H1 (cell line): ENCODE measurements at regions not wholly inside any gene's neighbourhood (a gene's known extent, or its start where the extent isn't known, plus 50 kb on each side); places are given as distances from the start of the nearest gene placed in this dataset.

Experiments
- CTCF ChIA-PET: fragments of 300-600 bp; sonication (Branson Sonifier 250); formaldehyde crosslinking; loops from one replicate; lab custom pipeline; 2021; ENCODE audit not compliant: partially characterized antibody; lab: Charles Lee
- POLR2A ChIA-PET: fragments of 300-600 bp; sonication (Branson Sonifier 250); formaldehyde crosslinking; loops from one replicate; lab custom pipeline; 2021; ENCODE audit warnings: inconsistent platforms; ENCODE audit not compliant: partially characterized antibody; lab: Charles Lee
- DNase-seq, 2 experiments: peaks; one replicate each; pipeline versions ENCODE4 v3.0.0 to v3.0.0-alpha.2; 2010 to 2022; ENCODE audit warnings: low spot score in 2 of 2, low read depth in 1 of 2, mixed read lengths in 1 of 2
- FAIRE-seq: peaks from 2 replicates; lab custom pipeline; 2011; peaks lifted over from hg19 to GRCh38; lab: Jason Lieb, UNC
- H2AFZ ChIP-seq: 2 replicates; pipeline ENCODE4 v1.8.1; 2012; ENCODE audit warnings: low read length, inconsistent platforms
- H2AK5ac ChIP-seq: 2 replicates; pipeline ENCODE4 v1.6.1; 2013; ENCODE audit warnings: low read depth, low read length
- H2BK120ac ChIP-seq: replicated peaks from 2 replicates; pipeline ENCODE3; 2013; ENCODE audit warnings: low read depth, low read length, inconsistent platforms
- H2BK12ac ChIP-seq: 2 replicates; pipeline ENCODE4 v1.6.1; 2013; ENCODE audit warnings: low read depth, low read length
- H2BK15ac ChIP-seq: 2 replicates; pipeline ENCODE4 v1.6.1; 2013; ENCODE audit warnings: low read length
- H2BK20ac ChIP-seq: 2 replicates; pipeline ENCODE4 v1.6.1; 2013; ENCODE audit warnings: low read length
- H2BK5ac ChIP-seq: 2 replicates; pipeline ENCODE4 v1.6.1; 2013; ENCODE audit warnings: low read depth, low read length
- H3K14ac ChIP-seq: 2 replicates; pipeline ENCODE4 v1.6.1; 2013; ENCODE audit warnings: inconsistent platforms; ENCODE audit not compliant: insufficient read length
- H3K18ac ChIP-seq: 2 replicates; pipeline ENCODE4 v1.6.1; 2013; ENCODE audit warnings: low read length; ENCODE audit errors: extremely low read depth
- H3K23ac ChIP-seq: 2 replicates; pipeline ENCODE4 v1.6.1; 2013; ENCODE audit warnings: inconsistent platforms; ENCODE audit not compliant: insufficient read length
- H3K23me2 ChIP-seq: 2 replicates; pipeline ENCODE4 v1.6.1; 2013; ENCODE audit warnings: low read depth, low read length
- H3K27ac ChIP-seq: 2 replicates; pipeline ENCODE4 v1.6.1; 2011; ENCODE audit warnings: low read depth, low read length, inconsistent platforms
- H3K27me3 ChIP-seq, 4 experiments: replicated peaks in 1 of 4; 1 replicate in 1 of 4; 2 replicates in 3 of 4; pipeline versions ENCODE4 v1.6.1 to v1.8.1; 2011 to 2013; ENCODE audit warnings: low read length in 3 of 4, mild to moderate bottlenecking in 3 of 4, inconsistent platforms in 2 of 4, mixed read lengths in 2 of 4, moderate library complexity in 1 of 4; ENCODE audit not compliant: control insufficient read depth in 3 of 4, insufficient read depth in 3 of 4; ENCODE audit errors: extremely low read depth in 1 of 4
- H3K36me3 ChIP-seq, 4 experiments: 2 replicates each; pipeline versions ENCODE4 v1.6.1 to v1.8.1; 2011 to 2013; ENCODE audit warnings: mild to moderate bottlenecking in 4 of 4, low read length in 3 of 4, moderate library complexity in 2 of 4, control low read depth in 1 of 4, inconsistent platforms in 1 of 4; ENCODE audit not compliant: insufficient read depth in 4 of 4, control insufficient read depth in 2 of 4
- H3K4ac ChIP-seq: replicated peaks from 2 replicates; pipeline ENCODE3; 2013; ENCODE audit warnings: low read length, low read depth, mixed read lengths, inconsistent platforms; ENCODE audit not compliant: insufficient read length
- H3K4me1 ChIP-seq, 4 experiments: replicated peaks in 1 of 4; 1 replicate in 1 of 4; 2 replicates in 3 of 4; pipeline versions ENCODE4 v1.6.1 to v1.8.1; 2011 to 2013; ENCODE audit warnings: low read length in 3 of 4, inconsistent platforms in 2 of 4, mixed read lengths in 1 of 4; ENCODE audit not compliant: insufficient read depth in 4 of 4, control insufficient read depth in 3 of 4
- H3K4me2 ChIP-seq, 2 experiments: 2 replicates each; pipeline versions ENCODE4 v1.6.1 to v1.8.1; 2011 to 2013; ENCODE audit warnings: low read depth in 2 of 2, low read length in 2 of 2, control low read depth in 1 of 2, inconsistent platforms in 1 of 2, mild to moderate bottlenecking in 1 of 2; ENCODE audit not compliant: insufficient read depth in 1 of 2
- H3K4me3 ChIP-seq, 4 experiments: fragments of 200-600, 300-600 bp in 1 of 4; sonication (generic), shearing (Covaris generic), sonication (Bioruptor Twin) in 1 of 4; 2 replicates each; pipeline versions ENCODE4 v1.5.1 to v1.8.1; 2011 to 2016; ENCODE audit warnings: low read length in 4 of 4, low read depth in 3 of 4, control low read depth in 2 of 4, inconsistent platforms in 2 of 4, mild to moderate bottlenecking in 2 of 4, mixed read lengths in 1 of 4, moderate library complexity in 1 of 4; ENCODE audit not compliant: insufficient read depth in 2 of 4; ENCODE audit errors: extremely low read depth in 1 of 4
- H3K56ac ChIP-seq: replicated peaks from 2 replicates; pipeline ENCODE3; 2013; ENCODE audit warnings: low read depth, mild to moderate bottlenecking, mixed read lengths, low read length, inconsistent platforms; ENCODE audit not compliant: insufficient read length
- H3K79me1 ChIP-seq: 2 replicates; pipeline ENCODE4 v1.6.1; 2013; ENCODE audit warnings: low read depth, low read length, control low read depth
- H3K79me2 ChIP-seq, 2 experiments: 2 replicates each; pipeline versions ENCODE4 v1.6.1 to v1.8.1; 2012 to 2013; ENCODE audit warnings: low read length in 2 of 2, mild to moderate bottlenecking in 2 of 2, inconsistent platforms in 1 of 2; ENCODE audit not compliant: insufficient read depth in 2 of 2, control insufficient read depth in 1 of 2
- H3K9ac ChIP-seq, 4 experiments: replicated peaks in 1 of 4; 1 replicate in 1 of 4; 2 replicates in 3 of 4; pipeline versions ENCODE4 v1.6.1 to v1.8.1; 2011 to 2013; ENCODE audit warnings: low read depth in 3 of 4, low read length in 3 of 4, control low read depth in 2 of 4, mild to moderate bottlenecking in 2 of 4, moderate library complexity in 2 of 4, inconsistent platforms in 1 of 4; ENCODE audit errors: extremely low read depth in 1 of 4
- H3K9me3 ChIP-seq, 2 experiments: 2 replicates each; pipeline versions ENCODE4 v1.6.1 to v1.8.1; 2012 to 2013; ENCODE audit warnings: mild to moderate bottlenecking in 2 of 2, moderate library complexity in 2 of 2, control low read depth in 1 of 2, inconsistent platforms in 1 of 2, low read depth in 1 of 2, low read length in 1 of 2, mixed read lengths in 1 of 2; ENCODE audit not compliant: insufficient read depth in 2 of 2
- H4K20me1 ChIP-seq, 2 experiments: replicated peaks in 1 of 2; 2 replicates each; pipeline versions ENCODE3 to v1.8.1; 2011 to 2013; ENCODE audit warnings: inconsistent platforms in 2 of 2, low read length in 2 of 2, mild to moderate bottlenecking in 1 of 2; ENCODE audit not compliant: insufficient read depth in 2 of 2, control insufficient read depth in 1 of 2
- H4K5ac ChIP-seq: 2 replicates; pipeline ENCODE4 v1.6.1; 2013; ENCODE audit warnings: low read length, low read depth, mixed read lengths, inconsistent platforms; ENCODE audit not compliant: insufficient read length
- H4K8ac ChIP-seq: 2 replicates; pipeline ENCODE4 v1.8.0; 2013; ENCODE audit warnings: mild to moderate bottlenecking, moderate library complexity, low read length, inconsistent platforms; ENCODE audit not compliant: insufficient read depth; ENCODE audit errors: extremely low read depth
- H4K91ac ChIP-seq: replicated peaks from 2 replicates; pipeline ENCODE3; 2013; ENCODE audit warnings: low read length, mixed read lengths, inconsistent platforms; ENCODE audit not compliant: insufficient read length
- ASH2L ChIP-seq: fragments of 200-600, 300-600 bp; sonication (generic); IDR thresholded peaks from one replicate; pipeline ENCODE4 v1.7.1; 2017; ENCODE audit warnings: low read length
- BACH1 ChIP-seq: IDR thresholded peaks from 2 replicates; pipeline ENCODE4 v1.6.1; 2012; ENCODE audit warnings: low read length, improper control_type of control experiment
- BRCA1 ChIP-seq: IDR thresholded peaks from 2 replicates; pipeline ENCODE4 v1.6.1; 2012; ENCODE audit warnings: low read depth, low read length, improper control_type of control experiment
- CHD1 ChIP-seq: IDR thresholded peaks from 2 replicates; pipeline ENCODE4 v1.6.1; 2012; ENCODE audit warnings: low read depth, low read length, improper control_type of control experiment
- CTCF ChIP-seq, 3 experiments: IDR thresholded peaks; 1 replicate in 2 of 3; 2 replicates in 1 of 3; pipeline versions ENCODE4 v1.5.1 to v1.6.1; 2011; ENCODE audit warnings: low read length in 3 of 3, mild to moderate bottlenecking in 3 of 3, inconsistent platforms in 2 of 3, low read depth in 1 of 3, moderate library complexity in 1 of 3; ENCODE audit not compliant: insufficient read depth in 1 of 3; ENCODE audit errors: control extremely low read depth in 1 of 3
- HDAC2 ChIP-seq, 2 experiments: fragments of 300-600 bp in 1 of 2; sonication (generic) in 1 of 2; IDR thresholded peaks; 2 replicates each; pipeline ENCODE4 v1.6.1; 2011 to 2012; ENCODE audit warnings: low read depth in 2 of 2, low read length in 2 of 2, mild to moderate bottlenecking in 2 of 2, moderate library complexity in 2 of 2, borderline replicate concordance in 1 of 2, inconsistent platforms in 1 of 2
- RBBP5 ChIP-seq: IDR thresholded peaks from 2 replicates; pipeline ENCODE4 v1.7.1; 2012; ENCODE audit warnings: low read depth, mild to moderate bottlenecking, inconsistent platforms, low read length, moderate library complexity, borderline replicate concordance
- RFX5 ChIP-seq: IDR thresholded peaks from 2 replicates; pipeline ENCODE4 v1.6.1; 2011; ENCODE audit warnings: low read depth, low read length, improper control_type of control experiment, borderline replicate concordance
- RNF2 ChIP-seq: fragments of 200-900, 300-1000 bp; sonication (generic); IDR thresholded peaks from 2 replicates; pipeline ENCODE4 v1.7.1; 2016; ENCODE audit warnings: borderline replicate concordance, low read depth, mild to moderate bottlenecking, antibody characterized with exemption, low read length; ENCODE audit not compliant: poor library complexity, severe bottlenecking; ENCODE audit errors: missing control alignments
- SIRT6 ChIP-seq: IDR thresholded peaks from one replicate; pipeline ENCODE4 v1.7.1; 2012; ENCODE audit warnings: low read length, inconsistent platforms
- TEAD4 ChIP-seq: IDR thresholded peaks from 2 replicates; pipeline ENCODE4 v1.6.1; 2012; ENCODE audit warnings: low read depth, low read length, inconsistent platforms, mixed read lengths
- ZNF274 ChIP-seq: IDR thresholded peaks from 2 replicates; pipeline ENCODE4 v1.7.0; 2012; ENCODE audit warnings: low read length, borderline replicate concordance; ENCODE audit errors: extremely low read depth
- WGBS, 2 experiments: shearing (Covaris generic) in 1 of 2; methylation state at CpG; one replicate each; pipeline versions ENCODE4 v1.1.6 to v1.1.7; 2013 to 2015; ENCODE audit warnings: low lambda C conversion rate in 2 of 2, mixed read lengths in 2 of 2, inconsistent platforms in 1 of 2, low coverage in 1 of 2, missing lambda C conversion rate in 1 of 2; ENCODE audit not compliant: insufficient replicate concordance in 2 of 2, insufficient coverage in 1 of 2, insufficient read length in 1 of 2; ENCODE audit errors: extremely low coverage in 1 of 2, missing lambda C conversion rate in 1 of 2; 5-methylcytosine and 5-hydroxymethylcytosine counted together

DNA sequence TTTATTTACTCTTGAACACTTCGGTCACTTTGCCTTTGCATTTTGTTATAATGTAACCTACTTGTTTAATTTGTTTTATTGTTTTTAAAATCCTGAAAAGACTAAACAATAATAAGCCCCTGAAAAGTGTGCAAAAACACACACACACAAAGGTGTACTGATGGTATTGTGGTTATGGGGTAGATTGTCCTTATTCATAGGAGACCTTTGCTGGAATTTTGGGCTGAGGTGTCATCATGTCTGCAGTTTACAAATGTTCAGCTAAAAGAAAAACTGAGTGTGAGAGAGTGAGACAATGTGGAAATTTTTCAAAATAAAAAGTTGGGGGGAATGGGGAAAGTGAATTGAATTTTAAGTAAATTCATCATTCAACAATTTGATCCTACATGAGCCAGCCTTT lies 174.9 kb downstream of the QDPR start:
- no peak for FAIRE-seq
- no peaks in the 10 kb centered on the region for H3K79me1 ChIP-seq
- ChIA-PET CTCF (interaction anchor here (0.7 to 2.1 kb wide), 6 partner anchors 10 to 132 kb away, joined by 3 to 14 read pairs (median 4); no protein-coding TSS in a partner anchor), POLR2A (no interaction called here)
- no peak overlapping the region for H2BK120ac ChIP-seq
- no peaks in the 10 kb centered on the region for H3K9me3 ChIP-seq
- H3K9ac ChIP-seq: no peak overlapping the region
- no peak overlapping the region for H2BK20ac ChIP-seq
- no peak overlapping the region for H4K8ac ChIP-seq
- H3K23ac ChIP-seq: no peak overlapping the region
- H3K27me3 ChIP-seq: no peaks in the 10 kb centered on the region
- H4K5ac ChIP-seq: no peak overlapping the region
- H3K4me3 ChIP-seq: no peak overlapping the region
- H3K4ac ChIP-seq: no peak overlapping the region
- no peaks in the 10 kb centered on the region for H4K20me1 ChIP-seq
- DNase-seq: no peak
- H3K27ac ChIP-seq: no peak overlapping the region
- no peak overlapping the region for H2BK15ac ChIP-seq
- H4K91ac ChIP-seq: no peak overlapping the region
- H3K14ac ChIP-seq: no peak overlapping the region
- H3K4me1 ChIP-seq: peaks cover 0 to 2% (median 0%) of the 10 kb centered on the region in 4 experiments; a peak in 1 of 7 replicates
- H3K56ac ChIP-seq: no peak overlapping the region
- H3K18ac ChIP-seq: no peak overlapping the region
- H3K79me2 ChIP-seq: no peaks in the 10 kb centered on the region
- H3K23me2 ChIP-seq: no peaks in the 10 kb centered on the region; the same call in 1 of the 2 replicates
- 86% methylated on average over 1 of the region's 1 CpG; no CpG with 5 or more reads in 1 of the 2 experiments for WGBS, 2 experiments
- H3K36me3 ChIP-seq: no peaks in the 10 kb centered on the region
- no peak overlapping the region for H2AK5ac ChIP-seq
- H2BK12ac ChIP-seq: no peak overlapping the region
- H3K4me2 ChIP-seq: no peak overlapping the region
- TF ChIP-seq CHD1: no peak
- no peak for TF ChIP-seq BACH1
- no peak for TF ChIP-seq RFX5
- TF ChIP-seq CTCF (IDR thresholded peaks at IDR 0.05; ENCODE audit: control extremely low read depth in 1 of 3, insufficient read depth in 1 of 3, low read depth in 1 of 3, low read length in 3 of 3): no peak
- TF ChIP-seq ASH2L: no peak
- TF ChIP-seq SIRT6: no peak
- no peak for TF ChIP-seq HDAC2 (IDR thresholded peaks at IDR 0.05; ENCODE audit: borderline replicate concordance in 1 of 2, low read depth in 2 of 2, low read length in 2 of 2)
- TF ChIP-seq TEAD4: no peak
- no peak for TF ChIP-seq RBBP5
- no peak for TF ChIP-seq ZNF274
- no peak for TF ChIP-seq BRCA1
- TF ChIP-seq RNF2: no peak
- no peak overlapping the region for H2AFZ ChIP-seq
- no peak overlapping the region for H2BK5ac ChIP-seq
